SK-N-SH (cell line): ENCODE measurements at regions not wholly inside any gene's neighbourhood (a gene's known extent, or its start where the extent isn't known, plus 50 kb on each side); places are given as distances from the start of the nearest gene placed in this dataset.

Experiments
- CTCF ChIA-PET: fragments of 300-600, 350-600 bp; formaldehyde crosslinking; extraction: SDS; loops from one replicate; lab custom pipeline; 2021; lab: Yijun Ruan, JAX
- POLR2A ChIA-PET: fragments of 350-600 bp; sonication (Branson Sonifier 250); formaldehyde crosslinking; extraction: SDS; loops from one replicate; lab custom pipeline; 2020; ENCODE audit warnings: antibody characterized with exemption, inconsistent platforms; lab: Yijun Ruan, JAX
- DNase-seq: peaks from one replicate; pipeline ENCODE4 v3.0.0; 2012
- H2AFZ ChIP-seq: fragments of 200-600 bp; sonication (generic); 2 replicates; pipeline ENCODE4 v1.8.1; 2016; ENCODE audit warnings: antibody characterized with exemption, mild to moderate bottlenecking, low read depth
- H3F3A ChIP-seq: fragments of 200-600 bp; sonication (generic); replicated peaks from 2 replicates; pipeline ENCODE3; 2016; ENCODE audit warnings: antibody characterized with exemption, mild to moderate bottlenecking; ENCODE audit not compliant: insufficient read depth
- H3K27ac ChIP-seq, 2 experiments: fragments of 200-500 bp in 1 of 2; fragments of 200-600 bp in 1 of 2; sonication (Bioruptor generic) in 1 of 2; sonication (generic), shearing (Covaris generic) in 1 of 2; 2 replicates each; pipeline versions ENCODE4 v1.5.1 to v1.6.1; 2014 to 2016; ENCODE audit warnings: low read depth in 2 of 2, inconsistent platforms in 1 of 2, low read length in 1 of 2, mild to moderate bottlenecking in 1 of 2, mixed read lengths in 1 of 2
- H3K27me3 ChIP-seq: fragments of 200-600 bp; sonication (generic), shearing (Covaris generic); 2 replicates; pipeline ENCODE4 v1.6.1; 2016; ENCODE audit warnings: mixed run types; ENCODE audit not compliant: insufficient read depth
- H3K36me3 ChIP-seq, 2 experiments: fragments of 200-500 bp in 1 of 2; fragments of 200-600 bp in 1 of 2; sonication (Bioruptor generic) in 1 of 2; sonication (generic) in 1 of 2; replicated peaks in 1 of 2; 2 replicates each; pipeline versions ENCODE3 to v1.5.1; 2014 to 2016; ENCODE audit warnings: low read length in 1 of 2, mild to moderate bottlenecking in 1 of 2; ENCODE audit not compliant: insufficient read depth in 2 of 2, control insufficient read depth in 1 of 2
- H3K4me1 ChIP-seq, 2 experiments: fragments of 200-500 bp in 1 of 2; fragments of 200-600 bp in 1 of 2; sonication (Bioruptor generic) in 1 of 2; sonication (generic), shearing (Covaris generic) in 1 of 2; 2 replicates each; pipeline versions ENCODE4 v1.5.1 to v1.6.1; 2014 to 2016; ENCODE audit warnings: low read depth in 1 of 2, low read length in 1 of 2, mixed run types in 1 of 2; ENCODE audit not compliant: insufficient read depth in 2 of 2, control insufficient read depth in 1 of 2
- H3K4me2 ChIP-seq: fragments of 200-600 bp; sonication (generic), shearing (Covaris generic); 2 replicates; pipeline ENCODE4 v1.6.1; 2017; ENCODE audit warnings: mixed run types
- H3K4me3 ChIP-seq, 2 experiments: fragments of 200-500 bp in 1 of 2; fragments of 200-600 bp in 1 of 2; sonication (Bioruptor generic) in 1 of 2; sonication (generic), shearing (Covaris generic) in 1 of 2; 2 replicates each; pipeline versions ENCODE4 v1.5.1 to v1.8.1; 2014 to 2016; ENCODE audit warnings: low read depth in 2 of 2, inconsistent platforms in 1 of 2, low read length in 1 of 2, mild to moderate bottlenecking in 1 of 2, mixed read lengths in 1 of 2, moderate library complexity in 1 of 2
- H3K79me2 ChIP-seq: fragments of 200-600 bp; sonication (generic); 2 replicates; pipeline ENCODE4 v1.8.1; 2017; ENCODE audit warnings: mild to moderate bottlenecking; ENCODE audit not compliant: insufficient read depth
- H3K9ac ChIP-seq: fragments of 200-600 bp; sonication (generic); 2 replicates; pipeline ENCODE4 v1.6.1; 2017; ENCODE audit warnings: mixed run types
- H3K9me2 ChIP-seq: fragments of 200-600 bp; sonication (generic); 2 replicates; pipeline ENCODE4 v1.6.1; 2017; ENCODE audit warnings: mixed run types
- H3K9me3 ChIP-seq: fragments of 200-600 bp; sonication (generic); 2 replicates; pipeline ENCODE4 v1.6.1; 2017; ENCODE audit warnings: mixed run types, mild to moderate bottlenecking, moderate library complexity
- H4K20me1 ChIP-seq: fragments of 200-600 bp; sonication (generic); 2 replicates; pipeline ENCODE4 v1.6.1; 2017; ENCODE audit warnings: mild to moderate bottlenecking, mixed run types; ENCODE audit not compliant: insufficient read depth
- CTCF ChIP-seq: fragments of 200-600 bp; sonication (generic); IDR thresholded peaks from 2 replicates; pipeline ENCODE4 v1.6.1; 2017; ENCODE audit warnings: antibody characterized with exemption, mild to moderate bottlenecking, moderate library complexity
- GABPA ChIP-seq: IDR thresholded peaks from 2 replicates; pipeline ENCODE4 v1.4.0; 2012; ENCODE audit warnings: low read depth, mild to moderate bottlenecking
- MAX ChIP-seq: IDR thresholded peaks from 2 replicates; pipeline ENCODE4 v1.4.0; 2012; ENCODE audit warnings: low read depth
- MXI1 ChIP-seq: IDR thresholded peaks from 2 replicates; pipeline ENCODE4 v1.6.1; 2012; ENCODE audit warnings: mild to moderate bottlenecking, low read depth, low read length, improper control_type of control experiment
- NFIC ChIP-seq: IDR thresholded peaks from 2 replicates; pipeline ENCODE4 v1.4.0; 2012; ENCODE audit warnings: borderline replicate concordance
- POLR2AphosphoS5 ChIP-seq: IDR thresholded peaks from 2 replicates; pipeline ENCODE4 v1.6.1; 2012; ENCODE audit warnings: low read depth, low read length
- RCOR1 ChIP-seq: fragments of 150-350 bp; IDR thresholded peaks from 2 replicates; pipeline ENCODE4 v1.6.1; 2017; ENCODE audit warnings: antibody characterized with exemption, low read length
- REST ChIP-seq: IDR thresholded peaks from 2 replicates; pipeline ENCODE4 v1.6.1; 2012; ENCODE audit warnings: mild to moderate bottlenecking, low read depth, low read length, moderate library complexity
- SIN3A ChIP-seq: IDR thresholded peaks from 2 replicates; pipeline ENCODE4 v1.6.1; 2012; ENCODE audit warnings: low read depth, mild to moderate bottlenecking, low read length, moderate library complexity, borderline replicate concordance
- SMC3 ChIP-seq: IDR thresholded peaks from 2 replicates; pipeline ENCODE4 v1.6.1; 2012; ENCODE audit warnings: low read depth, low read length, improper control_type of control experiment
- TCF12 ChIP-seq: IDR thresholded peaks from 2 replicates; pipeline ENCODE4 v1.4.0; 2012
- USF2 ChIP-seq: fragments of 150-350 bp; IDR thresholded peaks from 2 replicates; pipeline ENCODE4 v1.6.1; 2017; ENCODE audit warnings: antibody characterized with exemption, low read length, low read depth, borderline replicate concordance
- YY1 ChIP-seq: IDR thresholded peaks from 2 replicates; pipeline ENCODE4 v1.4.0; 2012; ENCODE audit warnings: low read depth, mild to moderate bottlenecking
- WGBS: methylation state at CpG from one replicate; pipeline ENCODE4 v1.1.6; 2017; ENCODE audit warnings: low lambda C conversion rate; 5-methylcytosine and 5-hydroxymethylcytosine counted together

GRCh38 chr3:184479426-184480126 lies 82.0 kb upstream of the EPHB3 start:
- H4K20me1 ChIP-seq: no peaks in the 10 kb centered on the region
- H3K9me3 ChIP-seq: 0 out of 2 replicates have a peak, but pooled peaks cover 4% of the 10 kb centered on the region
- no peak for TF ChIP-seq SMC3
- TF ChIP-seq RCOR1: no peak
- TF ChIP-seq CTCF: no peak
- TF ChIP-seq GABPA: no peak
- no peak for TF ChIP-seq POLR2AphosphoS5
- TF ChIP-seq YY1: no peak
- TF ChIP-seq REST: no peak
- TF ChIP-seq TCF12: no peak
- no peak for TF ChIP-seq MXI1
- TF ChIP-seq MAX: no peak
- TF ChIP-seq USF2: no peak
- TF ChIP-seq SIN3A: no peak
- no peak for TF ChIP-seq NFIC
- H3K27me3 ChIP-seq: peaks cover 33% of the 10 kb centered on the region
- no peaks in the 10 kb centered on the region for H3K9me2 ChIP-seq
- no peaks in the 10 kb centered on the region for H3F3A ChIP-seq
- no peaks in the 10 kb centered on the region for H3K4me1 ChIP-seq
- no peak overlapping the region for H3K4me3 ChIP-seq
- no peak overlapping the region for H3K27ac ChIP-seq
- ChIA-PET CTCF (interaction anchor here (1.1 to 1.8 kb wide), 3 partner anchors 12 to 34 kb away, joined by 3 to 7 read pairs (median 4); no protein-coding TSS in a partner anchor), POLR2A (no interaction called here)
- H3K9ac ChIP-seq: no peak overlapping the region
- no peak overlapping the region for H3K4me2 ChIP-seq
- no peak for DNase-seq
- no peaks in the 10 kb centered on the region for H3K36me3 ChIP-seq
- no peak overlapping the region for H2AFZ ChIP-seq
- H3K79me2 ChIP-seq: no peaks in the 10 kb centered on the region
- WGBS: 31% methylated on average over 8 of the region's 8 CpGs
